A549 (cell line): ENCODE measurements at regions not wholly inside any gene's neighbourhood (a gene's known extent, or its start where the extent isn't known, plus 50 kb on each side); places are given as distances from the start of the nearest gene placed in this dataset.

Experiments used
- ATAC-seq, 2 experiments: fragments of 200-7000 bp in 1 of 2; fragments of >200 bp in 1 of 2; cut with Nextera tagmentation in 1 of 2; cut with Tn5 transposase in 1 of 2; 3 replicates each; pipeline versions ENCODE4 v1.8.0 to v1.9.1; 2018 to 2020; ENCODE audit warnings: mild to moderate bottlenecking in 1 of 2, moderate library complexity in 1 of 2
- CTCF ChIA-PET: fragments of 300-600 bp; sonication (Branson Sonifier 250); formaldehyde crosslinking; extraction: SDS; loops from one replicate; lab custom pipeline; 2021; ENCODE audit warnings: antibody characterized with exemption, inconsistent platforms; lab: Yijun Ruan, JAX
- POLR2A ChIA-PET: fragments of 350-600 bp; formaldehyde crosslinking; extraction: SDS; loops from one replicate; lab custom pipeline; 2021; ENCODE audit warnings: antibody characterized with exemption, inconsistent platforms; lab: Yijun Ruan, JAX
- DNase-seq, 2 experiments: peaks; one replicate each; pipeline versions ENCODE4 v3.0.0 to v3.0.0-alpha.2; 2011 to 2016; ENCODE audit warnings: low read depth in 1 of 2, low spot score in 1 of 2
- FAIRE-seq: peaks from 2 replicates; lab custom pipeline; 2011; peaks lifted over from hg19 to GRCh38; lab: Jason Lieb, UNC
- H3K27ac ChIP-seq, 2 experiments: fragments of >200 bp; sonication (Bioruptor Twin); formaldehyde crosslinking; 3 replicates each; pipeline ENCODE4 v1.5.1; 2016 to 2017
- H3K4me1 ChIP-seq: fragments of >200 bp; sonication (Bioruptor Twin); formaldehyde crosslinking; 3 replicates; pipeline ENCODE4 v1.6.1; 2016
- H3K4me2 ChIP-seq: fragments of >200 bp; sonication (Bioruptor Twin); formaldehyde crosslinking; 3 replicates; pipeline ENCODE4 v1.6.1; 2016
- H3K4me3 ChIP-seq: fragments of >200 bp; sonication (Bioruptor Twin); formaldehyde crosslinking; 3 replicates; pipeline ENCODE4 v1.5.1; 2016
- H3K9me3 ChIP-seq: fragments of >200 bp; sonication (Bioruptor Twin); formaldehyde crosslinking; 3 replicates; pipeline ENCODE4 v1.6.1; 2016
- BCL3 ChIP-seq: fragments of >200 bp; sonication (Bioruptor Twin); formaldehyde crosslinking; IDR thresholded peaks from 3 replicates; pipeline ENCODE4 v1.6.1; 2016
- CBX2 ChIP-seq: fragments of 200-600 bp; sonication (generic); IDR thresholded peaks from 2 replicates; pipeline ENCODE4 v1.6.1; 2016; ENCODE audit warnings: low read depth, mild to moderate bottlenecking, borderline replicate concordance
- CEBPB ChIP-seq, 2 experiments: fragments of >200 bp in 1 of 2; sonication (Bioruptor Twin) in 1 of 2; formaldehyde crosslinking in 1 of 2; IDR thresholded peaks; 2 replicates each; pipeline ENCODE4 v1.6.1; 2012 to 2016
- CTCF ChIP-seq: fragments of >200 bp; sonication (Bioruptor Twin); formaldehyde crosslinking; IDR thresholded peaks from 3 replicates; pipeline ENCODE4 v1.5.1; 2016
- E2F6 ChIP-seq: IDR thresholded peaks from 2 replicates; pipeline ENCODE4 v1.6.1; 2012; ENCODE audit warnings: low read depth, borderline replicate concordance
- EHF ChIP-seq: fragments of 250-450 bp; sonication (Bioruptor Pico); IDR thresholded peaks from 2 replicates; pipeline ENCODE4 v1.5.0; 2020; ENCODE audit warnings: mild to moderate bottlenecking
- EHMT2 ChIP-seq: fragments of 200-600 bp; sonication (generic); IDR thresholded peaks from 2 replicates; pipeline ENCODE4 v1.6.1; 2016; ENCODE audit warnings: antibody characterized with exemption, low read depth, mild to moderate bottlenecking, moderate library complexity
- FOSB ChIP-seq: fragments of 250-450 bp; sonication (Bioruptor Pico); IDR thresholded peaks from 2 replicates; pipeline ENCODE4 v1.5.0; 2020; ENCODE audit warnings: mild to moderate bottlenecking, moderate library complexity
- FOXS1 ChIP-seq: fragments of 250-450 bp; sonication (Bioruptor Pico); IDR thresholded peaks from 2 replicates; pipeline ENCODE4 v1.5.0; 2020; ENCODE audit warnings: mild to moderate bottlenecking, moderate library complexity
- GATA3 ChIP-seq: IDR thresholded peaks from 2 replicates; pipeline ENCODE4 v1.6.1; 2012; ENCODE audit warnings: borderline replicate concordance
- HMGXB4 ChIP-seq: fragments of 250-450 bp; sonication (Bioruptor Pico); IDR thresholded peaks from 2 replicates; pipeline ENCODE4 v1.5.0; 2021; ENCODE audit warnings: mild to moderate bottlenecking, moderate library complexity, borderline replicate concordance
- JUN ChIP-seq, 2 experiments: fragments of >200 bp; sonication (Bioruptor Twin); formaldehyde crosslinking; IDR thresholded peaks; 2 replicates in 1 of 2; 3 replicates in 1 of 2; pipeline ENCODE4 v1.6.1; 2016 to 2017
- MAFK ChIP-seq: fragments of 450-650 bp; IDR thresholded peaks from 2 replicates; pipeline ENCODE4 v1.6.1; 2014; ENCODE audit not compliant: partially characterized antibody
- NR3C1 ChIP-seq: fragments of >200 bp; sonication (Bioruptor Twin); formaldehyde crosslinking; IDR thresholded peaks from 3 replicates; pipeline ENCODE4 v1.6.1; 2017
- PHF8 ChIP-seq: fragments of 200-600 bp; sonication (generic); IDR thresholded peaks from 2 replicates; pipeline ENCODE4 v1.6.1; 2016; ENCODE audit warnings: low read depth, mild to moderate bottlenecking, antibody characterized with exemption, moderate library complexity, borderline replicate concordance
- RAD21 ChIP-seq, 2 experiments: fragments of >200 bp in 1 of 2; sonication (Bioruptor Twin) in 1 of 2; formaldehyde crosslinking in 1 of 2; IDR thresholded peaks in 1 of 2; conservative IDR thresholded peaks in 1 of 2; 2 replicates in 1 of 2; 3 replicates in 1 of 2; pipeline ENCODE4 v1.6.1; 2012 to 2018; ENCODE audit warnings: inconsistent platforms in 1 of 2
- RCOR1 ChIP-seq: fragments of 150-350 bp; IDR thresholded peaks from 2 replicates; pipeline ENCODE4 v1.6.1; 2014; ENCODE audit warnings: antibody characterized with exemption, low read length, low read depth
- REST ChIP-seq: fragments of 200-600 bp; sonication (generic); IDR thresholded peaks from 2 replicates; pipeline ENCODE4 v1.6.1; 2016; ENCODE audit warnings: antibody characterized with exemption, mild to moderate bottlenecking, moderate library complexity
- RNF2 ChIP-seq: fragments of 200-600 bp; sonication (generic); IDR thresholded peaks from 2 replicates; pipeline ENCODE4 v1.6.1; 2016; ENCODE audit warnings: low read depth, mild to moderate bottlenecking, antibody characterized with exemption, moderate library complexity, borderline replicate concordance
- SREBF2 ChIP-seq: fragments of 450-650 bp; IDR thresholded peaks from 2 replicates; pipeline ENCODE4 v1.6.1; 2014; ENCODE audit warnings: mild to moderate bottlenecking, moderate library complexity
- TP53 ChIP-seq: fragments of 250-450 bp; sonication (Bioruptor Pico); IDR thresholded peaks from 2 replicates; pipeline ENCODE4 v1.5.0; 2021; ENCODE audit warnings: mild to moderate bottlenecking, moderate library complexity
- ZSCAN20 ChIP-seq: fragments of 250-450 bp; sonication (Bioruptor Pico); IDR thresholded peaks from 2 replicates; pipeline ENCODE4 v1.8.0; 2022; ENCODE audit warnings: mild to moderate bottlenecking, moderate library complexity
- WGBS: methylation state at CpG from one replicate; pipeline ENCODE4 v1.1.6; 2017; ENCODE audit errors: missing lambda C conversion rate; 5-methylcytosine and 5-hydroxymethylcytosine counted together

- no peak for FAIRE-seq
- no peak for TF ChIP-seq RAD21 (conservative IDR thresholded peaks at IDR 0.05 in 1 of 2, IDR thresholded peaks at IDR 0.05 in 1 of 2)
- ATAC-seq: no peak
- POLR2A ChIA-PET: no interaction called here
- Histone ChIP-seq H3K9me3 (no peaks in the 10 kb centered on the region), H3K4me2 (no peak overlapping the region), H3K4me1 (no peaks in the 10 kb centered on the region), H3K4me3 (no peak overlapping the region), H3K27ac (no peak overlapping the region)
- CTCF ChIA-PET: interaction anchor here (0.7 kb wide), 1 partner anchor 9 kb away, joined by 3 read pairs; no protein-coding TSS in a partner anchor
- no peak for DNase-seq
- WGBS: 2% methylated on average over 1 of the region's 1 CpG
Measured at GRCh38 chr14:87199381-87199780, 793.6 kb downstream of the GALC start.

GRCh38 chr14:87196436-87196835 is 796.5 kb downstream of the GALC start:
- WGBS: 16% methylated on average over 3 of the region's 3 CpGs
- TF ChIP-seq CBX2 (no peak), CTCF (no peak), SREBF2 (no peak), TP53 (no peak), RNF2 (no peak), ZSCAN20 (CRISPR knock-in tag) (no peak), NR3C1 (no peak)
- TF ChIP-seq, all 56 proteins: peak for 0
- Histone ChIP-seq H3K4me3 (no peak overlapping the region), H3K4me2 (no peak overlapping the region), H3K4me1 (no peaks in the 10 kb centered on the region), H3K9me3 (no peaks in the 10 kb centered on the region), H3K27ac (no peak overlapping the region)
- no peak for FAIRE-seq
- ChIA-PET POLR2A (no interaction called here), CTCF (no interaction called here)
- no peak for ATAC-seq
- DNase-seq: no peak

- H3K4me3 ChIP-seq: no peak overlapping the region
- no peaks in the 10 kb centered on the region for H3K4me1 ChIP-seq
- CTCF ChIA-PET: no interaction called here
- no peak overlapping the region for H3K27ac ChIP-seq
- FAIRE-seq: no peak
- POLR2A ChIA-PET: no interaction called here
- TF ChIP-seq JUN (IDR thresholded peaks at IDR 0.05): no peak
- no peak for TF ChIP-seq BCL3
- no peak for TF ChIP-seq EHF (CRISPR knock-in tag)
- no peak for TF ChIP-seq FOXS1 (CRISPR knock-in tag)
- no peak for TF ChIP-seq FOSB (CRISPR knock-in tag)
- TF ChIP-seq E2F6: no peak
- no peak for TF ChIP-seq HMGXB4 (CRISPR knock-in tag)
- no peak for TF ChIP-seq MAFK
- TF ChIP-seq RAD21 (conservative IDR thresholded peaks at IDR 0.05 in 1 of 2, IDR thresholded peaks at IDR 0.05 in 1 of 2): no peak
- TF ChIP-seq EHMT2: no peak
- TF ChIP-seq ZSCAN20 (CRISPR knock-in tag): no peak
- TF ChIP-seq CBX2: no peak
- no peak for TF ChIP-seq REST
- no peak for TF ChIP-seq RCOR1
- no peak for TF ChIP-seq PHF8
- no peak for TF ChIP-seq TP53
- TF ChIP-seq GATA3: no peak
- TF ChIP-seq CEBPB (IDR thresholded peaks at IDR 0.05): no peak
- TF ChIP-seq, all 56 proteins: peak for 0
- no peaks in the 10 kb centered on the region for H3K9me3 ChIP-seq
- no peak overlapping the region for H3K4me2 ChIP-seq
- DNase-seq: no peak
- 15% methylated on average over 4 of the region's 4 CpGs for WGBS
- ATAC-seq: no peak
Measured at GRCh38 chr14:87187786-87188185, 805.2 kb downstream of the GALC start.
